ENCODE measurements at regions not wholly inside any gene's neighbourhood (a gene's known extent, or its start where the extent isn't known, plus 50 kb on each side); places are given as distances from the start of the nearest gene placed in this dataset.

DNA sequence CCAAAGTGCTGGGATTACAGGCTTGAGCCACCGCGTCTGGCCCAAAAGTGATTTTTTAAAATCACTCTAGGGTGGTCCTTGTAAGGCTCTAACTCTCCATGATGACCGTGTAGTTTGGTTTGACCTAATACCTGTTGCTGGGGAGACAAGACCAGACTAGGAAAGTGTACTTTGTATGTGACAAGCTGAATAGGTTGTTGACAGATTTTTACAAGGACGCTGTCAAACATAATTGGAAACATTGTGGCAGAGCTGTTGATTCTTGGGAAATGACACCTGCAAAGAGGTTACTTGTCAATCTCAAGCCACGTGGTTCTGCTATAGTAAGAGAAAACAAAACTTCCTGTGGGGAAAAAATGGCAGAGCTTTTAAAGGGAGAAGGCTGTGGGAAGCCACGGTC, 802.4 kb upstream of the HS3ST1 start:
- Histone ChIP-seq H3K27ac (ENCODE audit: low read depth, low read length, poor library complexity, severe bottlenecking) (no peak overlapping the region), H3K4me1 (ENCODE audit: insufficient read depth, low read length, poor library complexity, severe bottlenecking) (no peaks in the 10 kb centered on the region), H3K27me3 (replicated peaks; ENCODE audit: insufficient read depth, low read depth, low read length, poor library complexity) (no peaks in the 10 kb centered on the region), H3K36me3 (ENCODE audit: insufficient read depth, low read length, poor library complexity, severe bottlenecking) (no peaks in the 10 kb centered on the region), H3K9me3 (ENCODE audit: low read depth, low read length, poor library complexity, severe bottlenecking) (peaks cover 29% of the 10 kb centered on the region), H3K4me3 (ENCODE audit: low read depth, low read length, poor library complexity, severe bottlenecking) (no peak overlapping the region)
- ChIA-PET POLR2A (ENCODE audit: low non-redundant PET) (no interaction called here), CTCF (no interaction called here)
- BruUV-seq (replicated peaks): no TSS peak
- intact Hi-C loops (cut with micrococcal nuclease; ENCODE audit: unreplicated experiment): no loop called here
- TF ChIP-seq EZH2 (IDR thresholded peaks at IDR 0.05; ENCODE audit: borderline replicate concordance, low read depth, low read length, poor library complexity, severe bottlenecking): no peak
- no peak for TF ChIP-seq CTCF (conservative IDR thresholded peaks at IDR 0.05; ENCODE audit: low read depth, low read length)
- no peak for DNase-seq (ENCODE audit: low spot score)

GRCh38 chr4:12221031-12221430, 792.3 kb upstream of the HS3ST1 start:
- no peak for TF ChIP-seq EZH2 (IDR thresholded peaks at IDR 0.05; ENCODE audit: borderline replicate concordance, low read depth, low read length, poor library complexity, severe bottlenecking)
- TF ChIP-seq CTCF (conservative IDR thresholded peaks at IDR 0.05; ENCODE audit: low read depth, low read length): no peak
- no TSS peak for BruUV-seq (replicated peaks)
- no peak overlapping the region for H3K4me3 ChIP-seq (ENCODE audit: low read depth, low read length, poor library complexity, severe bottlenecking)
- H3K4me1 ChIP-seq (ENCODE audit: insufficient read depth, low read length, poor library complexity, severe bottlenecking): no peaks in the 10 kb centered on the region
- ChIA-PET CTCF (no interaction called here), POLR2A (ENCODE audit: low non-redundant PET) (no interaction called here)
- no peaks in the 10 kb centered on the region for H3K36me3 ChIP-seq (ENCODE audit: insufficient read depth, low read length, poor library complexity, severe bottlenecking)
- DNase-seq (ENCODE audit: low spot score): no peak
- no peaks in the 10 kb centered on the region for H3K27me3 ChIP-seq (replicated peaks; ENCODE audit: insufficient read depth, low read depth, low read length, poor library complexity)
- peaks cover 32% of the 10 kb centered on the region for H3K9me3 ChIP-seq (ENCODE audit: low read depth, low read length, poor library complexity, severe bottlenecking)
- no peak overlapping the region for H3K27ac ChIP-seq (ENCODE audit: low read depth, low read length, poor library complexity, severe bottlenecking)
- intact Hi-C loops (cut with micrococcal nuclease; ENCODE audit: unreplicated experiment): no loop called here

DNA sequence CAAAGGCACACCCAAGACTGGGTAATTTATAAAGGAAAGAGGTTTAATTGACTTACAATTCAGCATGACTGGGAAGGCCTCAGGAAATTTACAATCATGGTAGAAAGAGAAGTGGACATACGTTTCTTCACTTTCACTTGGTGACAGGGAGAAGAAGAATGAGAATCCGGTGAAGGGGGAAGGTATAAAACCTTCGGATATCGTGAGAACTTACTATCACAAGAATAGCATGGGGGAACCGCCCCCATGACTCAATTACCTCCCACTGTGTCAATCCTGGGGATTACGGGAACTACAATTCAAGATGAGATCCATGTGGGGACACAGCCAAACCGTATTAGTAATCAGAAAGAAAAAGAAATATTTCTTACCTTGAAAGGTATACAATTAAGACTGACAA, 782.9 kb upstream of the HS3ST1 start:
- DNase-seq (ENCODE audit: low spot score): no peak
- Histone ChIP-seq H3K36me3 (ENCODE audit: insufficient read depth, low read length, poor library complexity, severe bottlenecking) (no peaks in the 10 kb centered on the region), H3K9me3 (ENCODE audit: low read depth, low read length, poor library complexity, severe bottlenecking) (peaks cover 26% of the 10 kb centered on the region), H3K4me1 (ENCODE audit: insufficient read depth, low read length, poor library complexity, severe bottlenecking) (no peaks in the 10 kb centered on the region), H3K27me3 (replicated peaks; ENCODE audit: insufficient read depth, low read depth, low read length, poor library complexity) (no peaks in the 10 kb centered on the region), H3K4me3 (ENCODE audit: low read depth, low read length, poor library complexity, severe bottlenecking) (no peak overlapping the region), H3K27ac (ENCODE audit: low read depth, low read length, poor library complexity, severe bottlenecking) (no peak overlapping the region)
- TF ChIP-seq EZH2 (IDR thresholded peaks at IDR 0.05; ENCODE audit: borderline replicate concordance, low read depth, low read length, poor library complexity, severe bottlenecking) (no peak), CTCF (conservative IDR thresholded peaks at IDR 0.05; ENCODE audit: low read depth, low read length) (no peak)
- BruUV-seq (replicated peaks): no TSS peak
- ChIA-PET POLR2A (ENCODE audit: low non-redundant PET) (no interaction called here), CTCF (no interaction called here)
- intact Hi-C loops (cut with micrococcal nuclease; ENCODE audit: unreplicated experiment): no loop called here

Measured in A673 (cell line).